Neural cell (in vitro differentiated cells): ENCODE measurements at regions not wholly inside any gene's neighbourhood (a gene's known extent, or its start where the extent isn't known, plus 50 kb on each side); places are given as distances from the start of the nearest gene placed in this dataset.
A peak's percentile ranks its signal among the peaks of the same experiment; 100 is the strongest.

Experiments
- H2AFZ ChIP-seq: fragments of 200-600, 300-800 bp; sonication (generic), shearing (Covaris generic); 2 replicates; pipeline ENCODE4 v1.6.0; 2014; ENCODE audit warnings: low read depth, mild to moderate bottlenecking, antibody characterized with exemption, low read length, moderate library complexity
- H3F3A ChIP-seq: fragments of 200-600 bp; shearing (Covaris generic); 2 replicates; pipeline ENCODE4 v1.6.1; 2016; ENCODE audit warnings: mild to moderate bottlenecking, moderate library complexity, mixed read lengths, antibody characterized with exemption, low read length; ENCODE audit not compliant: insufficient read depth, poor library complexity, severe bottlenecking
- H3K27ac ChIP-seq: fragments of 200-600, 300-800 bp; sonication (generic), shearing (Covaris generic); 2 replicates; pipeline ENCODE4 v1.5.1; 2014; ENCODE audit warnings: mild to moderate bottlenecking, low read length, moderate library complexity
- H3K27me3 ChIP-seq: fragments of 300-800, 200-600 bp; sonication (generic), shearing (Covaris generic); 2 replicates; pipeline ENCODE4 v1.6.0; 2014; ENCODE audit warnings: mild to moderate bottlenecking, low read depth, low read length, moderate library complexity; ENCODE audit not compliant: insufficient read depth
- H3K36me3 ChIP-seq: fragments of 300-800, 200-600 bp; sonication (generic), shearing (Covaris generic); 2 replicates; pipeline ENCODE4 v1.5.1; 2014; ENCODE audit warnings: mild to moderate bottlenecking, antibody characterized with exemption, low read length, moderate library complexity; ENCODE audit not compliant: insufficient read depth
- H3K4me2 ChIP-seq: fragments of 300-800, 200-600 bp; sonication (generic), shearing (Covaris generic); 2 replicates; pipeline ENCODE4 v1.6.0; 2014; ENCODE audit warnings: mild to moderate bottlenecking, low read length
- H3K4me3 ChIP-seq: fragments of 300-800, 200-600 bp; sonication (generic), shearing (Covaris generic); 2 replicates; pipeline ENCODE4 v1.5.1; 2014; ENCODE audit warnings: mild to moderate bottlenecking, low read length, moderate library complexity
- H3K79me2 ChIP-seq: fragments of 200-600 bp; shearing (Covaris generic); replicated peaks from 2 replicates; pipeline ENCODE4 v1.6.0; 2014; ENCODE audit warnings: mild to moderate bottlenecking, low read length, moderate library complexity; ENCODE audit not compliant: insufficient read depth
- H3K9ac ChIP-seq: fragments of 300-800, 200-600 bp; sonication (generic), shearing (Covaris generic); 2 replicates; pipeline ENCODE4 v1.6.1; 2016; ENCODE audit warnings: mild to moderate bottlenecking, low read length, mixed read lengths
- H3K9me2 ChIP-seq: fragments of 200-600 bp; shearing (Covaris generic); 2 replicates; pipeline ENCODE4 v1.6.1; 2016; ENCODE audit warnings: mild to moderate bottlenecking, low read length, mixed read lengths; ENCODE audit not compliant: insufficient read depth
- H3K9me3 ChIP-seq: fragments of 200-600, 300-800 bp; sonication (generic), shearing (Covaris generic); 2 replicates; pipeline ENCODE4 v1.6.1; 2016; ENCODE audit warnings: mild to moderate bottlenecking, mixed run types, low read length, moderate library complexity, mixed read lengths
- H4K20me1 ChIP-seq: fragments of 200-600 bp; shearing (Covaris generic); 2 replicates; pipeline ENCODE4 v1.6.1; 2016; ENCODE audit warnings: mild to moderate bottlenecking, mixed run types; ENCODE audit not compliant: insufficient read depth
- EP300 ChIP-seq: fragments of 450-650 bp; conservative IDR thresholded peaks from 2 replicates; pipeline ENCODE4 v1.6.1; 2014; ENCODE audit warnings: antibody characterized with exemption, mild to moderate bottlenecking, moderate library complexity; ENCODE audit not compliant: poor library complexity, severe bottlenecking
- POLR2AphosphoS5 ChIP-seq: IDR thresholded peaks from 2 replicates; pipeline ENCODE4 v1.6.1; 2012
- RAD21 ChIP-seq: fragments of 450-650 bp; conservative IDR thresholded peaks from 2 replicates; pipeline ENCODE4 v1.6.1; 2014; ENCODE audit warnings: antibody characterized with exemption, mild to moderate bottlenecking, moderate library complexity
- REST ChIP-seq: IDR thresholded peaks from 2 replicates; pipeline ENCODE4 v1.6.1; 2012; ENCODE audit warnings: borderline replicate concordance
- TAF1 ChIP-seq: IDR thresholded peaks from 2 replicates; pipeline ENCODE4 v1.6.1; 2012; ENCODE audit warnings: low read depth
- TF ChIP-seq, protein P1 (sequence below): fragments of 450-650 bp; IDR thresholded peaks from 2 replicates; pipeline ENCODE4 v1.5.1; 2014; ENCODE audit warnings: antibody characterized with exemption, mild to moderate bottlenecking, moderate library complexity; ENCODE audit not compliant: poor library complexity, severe bottlenecking

- no peaks in the 10 kb centered on the region for H3K9me2 ChIP-seq
- no peak overlapping the region for H3K27ac ChIP-seq
- no peaks in the 10 kb centered on the region for H3F3A ChIP-seq
- TF ChIP-seq, protein P1, sequence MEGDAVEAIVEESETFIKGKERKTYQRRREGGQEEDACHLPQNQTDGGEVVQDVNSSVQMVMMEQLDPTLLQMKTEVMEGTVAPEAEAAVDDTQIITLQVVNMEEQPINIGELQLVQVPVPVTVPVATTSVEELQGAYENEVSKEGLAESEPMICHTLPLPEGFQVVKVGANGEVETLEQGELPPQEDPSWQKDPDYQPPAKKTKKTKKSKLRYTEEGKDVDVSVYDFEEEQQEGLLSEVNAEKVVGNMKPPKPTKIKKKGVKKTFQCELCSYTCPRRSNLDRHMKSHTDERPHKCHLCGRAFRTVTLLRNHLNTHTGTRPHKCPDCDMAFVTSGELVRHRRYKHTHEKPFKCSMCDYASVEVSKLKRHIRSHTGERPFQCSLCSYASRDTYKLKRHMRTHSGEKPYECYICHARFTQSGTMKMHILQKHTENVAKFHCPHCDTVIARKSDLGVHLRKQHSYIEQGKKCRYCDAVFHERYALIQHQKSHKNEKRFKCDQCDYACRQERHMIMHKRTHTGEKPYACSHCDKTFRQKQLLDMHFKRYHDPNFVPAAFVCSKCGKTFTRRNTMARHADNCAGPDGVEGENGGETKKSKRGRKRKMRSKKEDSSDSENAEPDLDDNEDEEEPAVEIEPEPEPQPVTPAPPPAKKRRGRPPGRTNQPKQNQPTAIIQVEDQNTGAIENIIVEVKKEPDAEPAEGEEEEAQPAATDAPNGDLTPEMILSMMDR = no peak
- TF ChIP-seq REST (no peak), POLR2AphosphoS5 (no peak), RAD21 (no peak), TAF1 (no peak)
- no peak overlapping the region for H2AFZ ChIP-seq
- no peak overlapping the region for H3K4me2 ChIP-seq
- no peaks in the 10 kb centered on the region for H3K36me3 ChIP-seq
- no peak overlapping the region for H3K9ac ChIP-seq
- H3K9me3 ChIP-seq = no peaks in the 10 kb centered on the region
- no peaks in the 10 kb centered on the region for H4K20me1 ChIP-seq
- no peaks in the 10 kb centered on the region for H3K79me2 ChIP-seq
- H3K27me3 ChIP-seq = no peaks in the 10 kb centered on the region
- no peak overlapping the region for H3K4me3 ChIP-seq
These were observed 203.4 kb upstream of the DDHD1 start for GRCh38 chr14:53356361-53357150.

- H3K4me2 ChIP-seq = no peak overlapping the region
- H3F3A ChIP-seq = no peaks in the 10 kb centered on the region
- no peaks in the 10 kb centered on the region for H3K79me2 ChIP-seq
These were observed 202.5 kb upstream of the DDHD1 start for GRCh38 chr14:53355581-53356112.

More at GRCh38 chr14:53355581-53356112, 202.5 kb upstream of the DDHD1 start:
- Histone ChIP-seq H3K9me3 (no peaks in the 10 kb centered on the region), H3K4me3 (no peak overlapping the region), H2AFZ (no peak overlapping the region), H3K36me3 (no peaks in the 10 kb centered on the region), H3K27ac (no peak overlapping the region), H3K9ac (no peak overlapping the region), H3K9me2 (no peaks in the 10 kb centered on the region), H3K27me3 (no peaks in the 10 kb centered on the region), H4K20me1 (no peaks in the 10 kb centered on the region)
- TF ChIP-seq REST = peak; percentile 100
- TF ChIP-seq POLR2AphosphoS5 = peak; percentile 97
- TF ChIP-seq RAD21 = no peak
- TF ChIP-seq, protein P1 = no peak
- TF ChIP-seq EP300 = peak; percentile 40
